Bronchial epithelial cell (primary cell): ENCODE measurements at regions not wholly inside any gene's neighbourhood (a gene's known extent, or its start where the extent isn't known, plus 50 kb on each side); places are given as distances from the start of the nearest gene placed in this dataset.
A peak's percentile ranks its signal among the peaks of the same experiment; 100 is the strongest.

Experiments
- DNase-seq: peaks from one replicate; pipeline ENCODE4 v3.0.0-alpha.2; 2010; ENCODE audit warnings: low read depth
- FAIRE-seq: peaks from 2 replicates; lab custom pipeline; 2011; peaks lifted over from hg19 to GRCh38; lab: Jason Lieb, UNC
- H3K27me3 ChIP-seq: 2 replicates; pipeline ENCODE4 v1.5.1; 2011; ENCODE audit warnings: low read length; ENCODE audit not compliant: control insufficient read depth, insufficient read depth
- H3K36me3 ChIP-seq: 2 replicates; pipeline ENCODE4 v1.5.1; 2011; ENCODE audit warnings: low read length; ENCODE audit not compliant: control insufficient read depth, insufficient read depth
- H3K4me3 ChIP-seq: 2 replicates; pipeline ENCODE4 v1.5.1; 2011; ENCODE audit warnings: mild to moderate bottlenecking, low read depth, low read length, control low read depth
- TF ChIP-seq, protein P1 (sequence below): IDR thresholded peaks from 2 replicates; pipeline ENCODE4 v1.5.1; 2011; ENCODE audit warnings: mild to moderate bottlenecking, moderate library complexity, low read length, control low read depth, inconsistent platforms; ENCODE audit not compliant: insufficient read depth, severe bottlenecking

GRCh38 chr13:60976367-60976766 lies 439.3 kb downstream of the PCDH20 start:
- Histone ChIP-seq H3K4me3 (no peak overlapping the region), H3K36me3 (no peaks in the 10 kb centered on the region), H3K27me3 (no peaks in the 10 kb centered on the region)
- FAIRE-seq (no peak), DNase-seq (no peak)
- TF ChIP-seq, protein P1, sequence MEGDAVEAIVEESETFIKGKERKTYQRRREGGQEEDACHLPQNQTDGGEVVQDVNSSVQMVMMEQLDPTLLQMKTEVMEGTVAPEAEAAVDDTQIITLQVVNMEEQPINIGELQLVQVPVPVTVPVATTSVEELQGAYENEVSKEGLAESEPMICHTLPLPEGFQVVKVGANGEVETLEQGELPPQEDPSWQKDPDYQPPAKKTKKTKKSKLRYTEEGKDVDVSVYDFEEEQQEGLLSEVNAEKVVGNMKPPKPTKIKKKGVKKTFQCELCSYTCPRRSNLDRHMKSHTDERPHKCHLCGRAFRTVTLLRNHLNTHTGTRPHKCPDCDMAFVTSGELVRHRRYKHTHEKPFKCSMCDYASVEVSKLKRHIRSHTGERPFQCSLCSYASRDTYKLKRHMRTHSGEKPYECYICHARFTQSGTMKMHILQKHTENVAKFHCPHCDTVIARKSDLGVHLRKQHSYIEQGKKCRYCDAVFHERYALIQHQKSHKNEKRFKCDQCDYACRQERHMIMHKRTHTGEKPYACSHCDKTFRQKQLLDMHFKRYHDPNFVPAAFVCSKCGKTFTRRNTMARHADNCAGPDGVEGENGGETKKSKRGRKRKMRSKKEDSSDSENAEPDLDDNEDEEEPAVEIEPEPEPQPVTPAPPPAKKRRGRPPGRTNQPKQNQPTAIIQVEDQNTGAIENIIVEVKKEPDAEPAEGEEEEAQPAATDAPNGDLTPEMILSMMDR, result no peak

GRCh38 chr13:60974296-60974695 lies 441.4 kb downstream of the PCDH20 start:
- no peaks in the 10 kb centered on the region for H3K36me3 ChIP-seq
- FAIRE-seq, result no peak
- H3K27me3 ChIP-seq, result no peaks in the 10 kb centered on the region
- TF ChIP-seq, protein P1, result no peak
- no peak overlapping the region for H3K4me3 ChIP-seq
- no peak for DNase-seq

GRCh38 chr13:60973529-60973928 lies 442.1 kb downstream of the PCDH20 start:
- FAIRE-seq, result no peak
- H3K27me3 ChIP-seq, result no peaks in the 10 kb centered on the region
- H3K36me3 ChIP-seq, result no peaks in the 10 kb centered on the region
- DNase-seq, result no peak
- TF ChIP-seq, protein P1, result no peak
- H3K4me3 ChIP-seq, result no peak overlapping the region

DNA sequence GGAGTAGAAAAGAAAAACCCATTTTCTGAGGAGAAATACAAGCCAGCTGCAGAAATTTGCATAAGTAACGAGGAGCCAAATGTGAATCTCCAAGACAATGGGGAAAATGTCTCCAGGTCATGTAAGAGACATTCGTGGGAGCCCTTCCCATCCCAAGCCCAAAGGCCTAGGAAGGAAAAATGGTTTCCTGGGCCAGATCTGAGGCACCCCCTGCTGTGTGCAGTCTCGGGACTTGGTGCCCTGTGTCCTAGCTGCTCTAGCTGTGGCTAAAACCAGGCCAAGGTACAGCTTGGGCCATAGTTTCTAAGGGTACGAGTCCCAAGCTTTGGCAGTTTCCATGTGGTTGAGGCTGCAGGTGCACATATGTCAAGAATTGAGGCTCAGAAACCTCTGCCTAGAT lies 444.9 kb downstream of the PCDH20 start:
- no peak overlapping the region for H3K4me3 ChIP-seq
- TF ChIP-seq, protein P1, result no peak
- DNase-seq, result no peak
- H3K27me3 ChIP-seq, result no peaks in the 10 kb centered on the region
- FAIRE-seq, result no peak
- H3K36me3 ChIP-seq, result no peaks in the 10 kb centered on the region

- no peak for FAIRE-seq
- peak; percentile 27 for DNase-seq
- no peaks in the 10 kb centered on the region for H3K36me3 ChIP-seq
- no peaks in the 10 kb centered on the region for H3K27me3 ChIP-seq
- TF ChIP-seq, protein P1, result no peak
- no peak overlapping the region for H3K4me3 ChIP-seq
Observed at GRCh38 chr13:60969656-60970055, 446.0 kb downstream of the PCDH20 start.

GRCh38 chr13:60959427-60959826 lies 456.2 kb downstream of the PCDH20 start:
- FAIRE-seq, result no peak
- no peaks in the 10 kb centered on the region for H3K27me3 ChIP-seq
- TF ChIP-seq, protein P1, result no peak
- peak; percentile 98 for DNase-seq
- no peak overlapping the region for H3K4me3 ChIP-seq
- no peaks in the 10 kb centered on the region for H3K36me3 ChIP-seq
